ENCODE measurements at regions not wholly inside any gene's neighbourhood (a gene's known extent, or its start where the extent isn't known, plus 50 kb on each side); places are given as distances from the start of the nearest gene placed in this dataset.

GRCh38 chr10:45061982-45062381 is 61.3 kb downstream of the ZNF22 start:
- TF ChIP-seq CTCF (IDR thresholded peaks at IDR 0.05) (no peak), POLR2A (IDR thresholded peaks at IDR 0.05) (no peak)
